Fibroblast of peridontal ligament (primary cell): ENCODE measurements at regions not wholly inside any gene's neighbourhood (a gene's known extent, or its start where the extent isn't known, plus 50 kb on each side); places are given as distances from the start of the nearest gene placed in this dataset.

Experiments
- DNase-seq: peaks from one replicate; pipeline ENCODE4 v3.0.0-alpha.2; 2010; ENCODE audit errors: extremely low read depth

DNA sequence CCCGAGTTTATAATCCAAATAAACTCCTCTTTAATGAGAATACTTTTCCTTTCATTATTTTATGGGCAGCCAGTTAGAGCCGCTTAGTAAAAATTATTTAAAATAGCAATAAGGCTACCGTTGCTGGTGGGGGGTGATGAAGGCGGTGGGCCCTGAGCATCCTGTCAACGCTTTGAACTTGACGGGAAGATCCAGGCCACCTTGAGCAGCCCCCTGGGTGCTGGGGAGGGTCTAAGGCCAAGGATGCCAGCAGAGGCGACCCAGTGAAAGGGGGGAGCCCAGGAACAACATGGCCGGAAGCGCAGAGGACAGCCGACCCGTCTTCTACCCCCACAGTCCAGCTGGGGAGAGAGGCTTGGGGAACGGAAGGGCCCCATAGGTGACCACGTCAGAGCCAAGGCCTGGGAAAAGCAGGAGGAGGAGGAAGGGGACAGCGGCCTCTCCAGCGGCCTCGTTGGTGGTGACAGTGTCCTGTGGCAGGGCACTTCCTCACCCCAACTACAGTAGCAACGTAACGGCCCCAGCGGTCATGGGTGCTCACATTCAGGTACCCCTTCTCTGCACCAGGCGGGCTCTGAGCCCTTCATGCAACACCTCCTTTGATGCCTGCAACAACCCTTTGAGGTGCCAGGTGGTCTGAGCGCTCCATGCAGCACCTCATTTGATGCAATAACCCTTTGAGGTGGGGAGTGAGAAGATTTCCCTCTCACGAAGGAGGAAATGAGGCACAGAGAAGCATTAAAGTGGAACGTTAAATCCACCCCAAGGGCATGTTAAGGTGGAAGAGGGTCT is 695.3 kb downstream of the TBC1D22A start:
- DNase-seq = no peak

DNA sequence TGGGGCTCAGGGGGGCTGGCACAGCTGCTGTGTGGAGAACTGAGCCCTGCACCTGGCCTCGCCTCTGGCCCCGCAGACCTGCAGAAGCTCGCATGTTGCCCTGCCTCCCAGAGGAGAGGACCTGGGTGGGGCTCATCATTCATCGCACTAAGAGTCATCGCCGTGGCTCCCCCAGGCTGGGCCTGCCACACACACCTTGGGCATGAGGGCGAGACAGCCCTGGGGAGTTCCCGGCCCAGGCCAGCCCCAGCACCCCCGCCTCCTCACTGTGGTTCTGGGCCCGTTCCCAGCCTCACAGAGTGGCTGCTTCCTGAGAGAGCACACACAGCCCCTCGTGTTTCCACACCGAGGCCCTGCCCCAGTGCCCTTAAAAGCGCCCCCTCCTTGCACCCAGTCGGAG is 694.6 kb downstream of the TBC1D22A start:
- no peak for DNase-seq

- no peak for DNase-seq
These were observed 693.6 kb downstream of the TBC1D22A start for GRCh38 chr22:47456031-47456430.

DNA sequence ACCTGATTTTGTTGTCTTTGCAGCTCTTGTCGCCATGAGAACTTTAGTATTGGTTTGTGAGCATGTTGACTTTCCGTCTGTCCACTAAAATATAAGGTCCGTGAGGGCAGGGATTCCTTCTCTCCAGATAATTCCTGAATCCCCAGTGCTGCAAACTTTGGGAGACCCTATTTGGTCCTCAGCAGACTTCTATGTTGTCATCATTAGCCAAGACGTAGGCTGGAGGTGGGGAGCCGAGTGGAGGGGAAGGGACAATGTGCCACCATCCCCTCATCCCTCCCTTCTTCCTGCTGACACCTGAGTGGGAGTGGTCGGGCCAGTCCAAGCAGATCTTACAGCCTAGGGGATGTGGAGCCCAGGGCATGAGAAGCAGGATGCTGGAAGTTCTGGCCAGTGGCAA is 690.6 kb downstream of the TBC1D22A start:
- no peak for DNase-seq

DNA sequence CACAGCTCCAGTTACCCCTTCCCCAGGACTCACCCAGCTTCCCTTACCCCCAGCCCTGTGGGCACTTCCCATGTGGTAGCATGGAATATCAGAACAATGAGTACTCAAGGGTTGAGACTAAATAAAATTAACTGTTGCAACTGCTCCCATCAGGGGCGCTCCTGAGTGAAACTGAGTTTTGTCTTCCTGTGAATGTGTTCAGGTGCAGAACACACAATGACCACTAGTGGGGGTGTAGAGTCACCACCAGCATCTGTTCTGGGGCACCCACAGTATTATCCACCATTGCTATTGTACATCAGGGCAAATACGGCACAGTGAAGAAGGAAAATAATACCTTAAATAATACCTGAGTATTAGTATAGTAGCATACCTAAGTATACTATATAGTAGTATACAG is 689.7 kb downstream of the TBC1D22A start:
- no peak for DNase-seq

DNA sequence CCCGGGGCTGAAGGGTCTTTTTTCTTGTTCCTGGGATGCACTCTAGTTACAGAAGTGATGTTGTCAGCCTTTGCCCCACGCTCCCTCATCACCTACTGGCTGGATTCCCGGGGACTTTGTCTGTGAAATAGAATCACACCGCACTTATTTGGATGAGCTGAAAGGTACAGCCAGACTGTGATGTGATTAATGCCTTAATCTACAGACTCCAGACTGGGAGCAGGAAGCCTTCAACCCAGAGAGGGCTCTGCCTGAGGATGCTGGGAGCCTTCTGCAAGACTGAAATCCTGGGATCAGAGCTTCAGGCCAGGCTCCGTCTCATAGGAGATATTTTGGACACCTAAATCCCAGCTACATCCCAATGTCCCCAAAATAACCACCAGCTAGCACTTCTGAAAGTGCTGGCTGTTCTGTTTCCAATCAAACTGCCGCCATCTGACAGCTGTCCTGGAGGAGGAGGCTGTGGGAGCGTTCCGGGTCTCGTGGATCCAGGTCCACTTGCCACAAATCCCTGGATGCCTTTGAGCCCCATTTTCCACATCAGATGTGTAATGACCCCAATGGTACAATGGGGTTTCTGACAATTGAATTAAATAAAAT is 688.5 kb downstream of the TBC1D22A start:
- no peak for DNase-seq

DNA sequence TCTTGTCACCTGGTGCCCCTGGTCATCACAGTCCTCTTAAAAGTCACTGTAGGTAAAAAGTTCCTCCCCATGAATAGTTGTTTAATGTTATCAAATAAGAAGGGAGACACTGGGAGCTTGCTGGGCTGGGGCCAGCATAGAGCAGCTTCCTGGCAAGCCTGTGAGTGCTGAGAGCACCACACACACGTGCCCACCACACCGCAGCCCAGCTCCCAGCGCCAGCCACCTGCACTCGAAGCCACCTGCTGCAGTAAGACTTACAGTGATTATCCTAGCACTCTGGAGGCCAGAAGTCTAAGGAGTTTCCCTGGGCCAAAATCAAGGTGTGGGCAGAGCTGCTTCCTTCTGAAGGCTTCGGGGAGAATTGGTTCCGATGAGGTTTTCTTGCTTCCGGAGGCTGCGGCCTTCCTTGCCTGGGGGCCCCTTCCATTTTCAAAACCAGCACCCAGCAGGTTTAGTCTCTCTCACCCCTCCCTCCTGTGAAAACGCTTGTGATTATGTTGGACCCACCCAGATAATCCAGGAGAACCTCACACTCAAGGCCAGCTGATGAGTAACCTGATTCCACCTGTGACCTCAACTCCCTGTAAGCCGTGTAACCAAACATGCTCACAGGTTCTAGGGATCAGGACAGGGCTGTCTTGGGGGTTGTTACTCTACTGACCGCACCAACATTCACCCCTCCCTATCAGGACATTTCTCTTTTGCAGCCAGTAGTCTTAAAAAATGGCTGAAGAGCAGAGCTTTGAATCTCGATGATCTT is 687.2 kb downstream of the TBC1D22A start:
- no peak for DNase-seq

- DNase-seq = no peak
These were observed 686.1 kb downstream of the TBC1D22A start for GRCh38 chr22:47448231-47449223.

DNA sequence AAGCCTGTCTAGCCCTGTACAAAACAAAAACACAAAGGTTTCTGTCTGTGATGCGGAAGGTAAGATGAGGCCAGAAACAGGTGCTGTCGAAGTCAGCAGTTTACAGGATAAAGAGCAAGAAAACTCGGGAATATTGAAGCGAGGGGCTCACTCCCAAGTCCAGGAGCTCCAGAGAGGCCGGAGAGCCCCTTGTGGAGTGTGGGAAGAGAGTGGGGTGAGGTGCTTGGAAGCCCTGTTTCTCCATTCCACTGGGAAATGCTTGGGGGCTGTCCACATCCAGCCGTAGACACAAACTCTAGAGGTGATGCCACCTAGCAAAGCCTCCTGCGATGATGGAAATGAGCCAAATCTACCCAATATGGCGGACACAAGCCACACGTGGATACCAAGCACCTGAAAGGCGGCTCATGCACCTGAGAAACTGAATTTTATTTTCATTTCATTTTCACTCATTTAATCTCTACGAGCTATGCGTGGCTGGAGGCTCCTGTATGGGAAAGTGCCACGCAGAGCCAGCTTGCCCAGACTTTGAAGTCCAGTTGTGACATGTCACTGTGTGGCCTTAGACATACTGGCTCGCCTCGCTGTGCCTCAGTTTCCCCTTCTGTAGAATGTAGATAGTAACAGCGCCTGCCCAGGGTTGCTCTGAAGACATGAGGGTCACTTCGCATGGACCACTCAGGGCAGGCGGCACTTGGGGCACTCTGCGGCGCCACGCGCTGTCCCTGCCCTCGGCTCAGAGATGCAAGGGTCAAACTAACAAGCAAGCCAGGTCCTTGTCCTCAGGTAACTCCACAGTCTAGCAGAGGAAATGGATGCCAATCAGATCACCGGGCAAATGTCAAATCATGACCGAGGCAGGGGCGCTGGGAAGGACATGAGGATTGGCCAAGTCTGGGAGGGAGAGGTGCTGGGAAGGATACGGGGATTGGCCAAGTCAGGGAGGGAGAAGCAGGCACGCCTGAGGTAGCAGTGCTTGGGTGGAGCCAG is 684.7 kb downstream of the TBC1D22A start:
- no peak for DNase-seq

DNA sequence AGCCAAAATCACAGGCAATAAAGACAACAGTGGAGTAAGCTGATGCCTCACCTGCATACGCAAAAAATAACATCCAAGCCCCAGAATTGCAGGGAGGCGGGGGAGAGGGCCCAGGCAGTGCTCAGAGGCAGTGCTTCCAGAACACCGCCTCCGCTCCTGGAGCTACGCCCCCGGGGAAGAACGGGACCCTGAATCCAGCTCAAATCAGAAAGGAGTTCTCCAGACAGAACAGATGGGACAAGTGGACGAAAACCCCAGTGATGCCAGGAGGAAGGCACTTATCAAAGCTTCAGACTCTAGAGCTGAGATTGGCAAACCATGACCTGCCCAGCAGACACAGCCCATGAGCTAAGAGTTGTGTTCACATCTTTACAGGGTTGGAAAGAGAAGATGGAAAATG is 683.9 kb downstream of the TBC1D22A start:
- no peak for DNase-seq

DNA sequence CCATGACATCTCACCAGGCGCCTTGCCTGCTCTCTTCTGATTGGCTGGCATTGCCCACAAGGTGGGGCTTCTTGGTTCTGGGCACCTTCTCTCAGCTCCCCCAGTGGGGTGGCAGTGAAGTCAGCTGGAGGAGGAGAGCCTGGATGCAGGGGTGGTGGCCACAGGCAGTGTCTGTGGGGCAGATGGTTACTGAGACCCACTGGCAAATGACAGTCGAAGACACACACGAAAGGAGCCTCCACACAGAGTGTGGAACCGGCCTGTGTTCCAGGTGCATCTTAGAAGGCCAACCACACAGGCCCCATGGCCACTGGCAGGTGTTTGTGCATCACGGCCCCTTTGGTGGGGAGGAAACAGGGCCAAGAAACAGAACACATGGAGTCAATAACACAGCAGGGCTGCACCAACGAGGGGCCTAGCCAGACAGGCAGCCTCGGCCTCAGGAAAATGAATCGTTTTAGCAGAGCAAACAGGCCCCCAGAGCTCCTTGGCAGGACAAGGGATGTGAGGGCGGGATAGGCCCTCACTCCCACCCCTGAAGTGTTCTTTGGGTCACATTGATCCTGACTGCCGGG is 683.4 kb downstream of the TBC1D22A start:
- no peak for DNase-seq

DNA sequence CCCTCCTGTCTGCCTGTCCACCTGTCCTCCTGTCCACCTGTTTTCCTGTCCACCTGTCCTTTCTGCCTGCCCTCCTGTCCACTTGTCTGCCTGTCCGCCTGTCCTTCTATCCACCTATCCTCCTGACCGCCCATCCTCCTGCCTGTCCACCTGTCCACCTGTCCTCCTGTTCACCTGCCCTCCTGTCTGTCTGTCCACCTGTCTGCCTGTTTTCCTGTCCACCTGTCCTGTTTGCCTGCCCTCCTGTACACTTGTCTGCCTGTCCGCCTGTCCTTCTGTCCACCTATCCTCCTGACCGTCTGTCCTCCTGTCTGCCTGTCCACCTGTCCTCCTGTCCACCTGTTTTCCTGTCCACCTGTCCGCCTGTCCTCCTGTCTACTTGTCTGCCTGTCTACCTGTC is 682.8 kb downstream of the TBC1D22A start:
- no peak for DNase-seq

GRCh38 chr22:47444746-47445065 is 682.3 kb downstream of the TBC1D22A start:
- DNase-seq = no peak

GRCh38 chr22:47443836-47444745 is 681.6 kb downstream of the TBC1D22A start:
- no peak for DNase-seq

DNA sequence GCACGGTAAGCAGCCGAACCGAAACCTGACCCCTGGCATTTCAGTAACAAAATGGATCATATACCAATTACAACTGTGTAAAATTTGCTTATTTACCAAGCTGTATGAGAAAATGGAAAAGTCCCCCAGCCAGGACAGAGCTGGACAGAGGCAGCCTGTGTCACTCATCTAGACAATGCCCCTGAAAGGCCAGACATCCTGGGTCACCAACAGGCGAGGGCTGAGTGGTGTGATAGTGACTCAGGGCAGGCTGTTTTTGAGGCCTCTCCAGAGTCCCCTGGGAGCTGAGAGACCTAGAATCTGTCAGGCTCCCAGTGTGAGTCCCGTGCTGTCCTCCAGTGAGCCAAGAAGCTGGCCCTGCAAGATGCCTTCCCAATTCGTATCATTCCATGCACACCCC is 680.4 kb downstream of the TBC1D22A start:
- DNase-seq = no peak

DNA sequence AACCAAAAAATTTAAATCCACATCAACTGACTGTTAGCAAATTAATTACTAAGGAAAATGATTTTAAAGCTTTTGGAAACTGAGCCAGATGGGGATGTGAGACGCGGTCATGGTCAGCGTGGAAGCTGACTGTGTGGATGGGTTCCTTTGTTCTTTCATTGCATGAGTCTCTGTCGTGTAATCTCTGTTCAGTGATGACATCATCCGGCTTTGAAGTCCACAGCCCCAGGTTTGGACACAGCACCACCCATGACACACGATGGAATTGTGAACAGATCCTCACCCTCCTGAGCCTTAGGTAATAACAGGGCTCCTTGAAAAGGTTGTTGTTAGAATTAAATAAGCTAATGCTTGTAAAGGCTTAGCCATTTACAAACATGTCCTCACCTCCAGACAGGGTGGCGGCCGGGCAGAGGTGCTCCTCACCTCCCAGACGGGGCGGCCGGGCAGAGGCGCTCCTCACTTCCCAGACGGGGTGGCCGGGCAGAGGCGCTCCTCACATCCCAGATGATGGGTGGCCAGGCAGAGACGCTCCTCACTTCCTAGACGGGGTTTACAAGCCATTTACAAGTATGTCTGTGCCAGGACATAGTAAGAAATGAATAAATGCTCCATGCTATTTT is 677.3 kb downstream of the TBC1D22A start:
- no peak for DNase-seq

GRCh38 chr22:47437636-47438035 is 675.2 kb downstream of the TBC1D22A start:
- DNase-seq = no peak

DNA sequence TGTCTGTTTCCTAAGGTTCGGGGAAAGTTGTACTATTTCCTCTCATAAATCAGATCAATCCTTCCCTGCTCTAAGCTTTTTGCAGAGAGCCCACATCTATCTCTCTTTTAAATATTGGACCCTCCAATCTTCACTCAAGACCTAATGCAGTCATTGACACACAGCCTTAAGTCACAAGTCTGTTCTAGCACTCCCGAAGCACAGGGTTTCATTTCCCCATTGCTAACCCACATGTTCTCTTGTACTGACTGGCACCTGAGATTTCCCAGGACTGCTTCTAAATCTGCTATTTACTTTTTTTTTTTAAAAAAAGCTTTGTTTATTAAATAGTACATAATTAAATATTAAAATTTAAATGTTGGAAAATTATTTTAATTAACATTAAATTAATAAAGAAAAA is 674.7 kb downstream of the TBC1D22A start:
- no peak for DNase-seq

DNA sequence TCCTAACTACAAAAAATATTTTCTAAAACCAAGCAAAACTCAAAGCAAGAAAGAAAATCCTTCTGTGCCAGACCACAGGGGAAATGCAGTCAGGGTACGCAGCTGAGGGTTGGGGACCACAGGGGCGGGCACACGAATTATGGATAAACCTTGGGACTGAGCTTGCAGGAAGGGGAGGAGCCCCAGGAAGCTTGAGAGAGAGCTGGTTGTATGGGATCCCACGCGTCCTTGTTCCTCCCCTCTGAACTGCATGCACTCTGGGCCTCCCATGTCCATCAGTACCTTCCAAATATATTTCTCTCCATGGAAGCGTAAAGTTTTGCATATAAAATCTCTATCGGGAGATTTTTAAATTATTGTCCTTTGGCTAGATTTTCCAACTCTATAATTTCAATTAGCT is 673.4 kb downstream of the TBC1D22A start:
- DNase-seq = no peak
